A549 (cell line): ENCODE measurements at regions not wholly inside any gene's neighbourhood (a gene's known extent, or its start where the extent isn't known, plus 50 kb on each side); places are given as distances from the start of the nearest gene placed in this dataset.

Source experiments
- BCL3 ChIP-seq: fragments of >200 bp; sonication (Bioruptor Twin); formaldehyde crosslinking; IDR thresholded peaks from 3 replicates; pipeline ENCODE4 v1.6.1; 2016
- CTCF ChIP-seq: fragments of >200 bp; sonication (Bioruptor Twin); formaldehyde crosslinking; IDR thresholded peaks from 3 replicates; pipeline ENCODE4 v1.5.1; 2016
- JUN ChIP-seq, 2 experiments: fragments of >200 bp; sonication (Bioruptor Twin); formaldehyde crosslinking; IDR thresholded peaks; 2 replicates in 1 of 2; 3 replicates in 1 of 2; pipeline ENCODE4 v1.6.1; 2016 to 2017
- KDM1A ChIP-seq: fragments of 200-600 bp; sonication (generic); IDR thresholded peaks from 2 replicates; pipeline ENCODE4 v1.6.1; 2016; ENCODE audit warnings: low read depth, mild to moderate bottlenecking
- MAX ChIP-seq: IDR thresholded peaks from 2 replicates; pipeline ENCODE4 v1.6.1; 2012
- POLR2A ChIP-seq: IDR thresholded peaks from 2 replicates; pipeline ENCODE4 v1.6.1; 2012; ENCODE audit warnings: mild to moderate bottlenecking, low read length
- POLR2AphosphoS2 ChIP-seq: conservative IDR thresholded peaks from 2 replicates; pipeline ENCODE4 v1.6.1; 2012; ENCODE audit warnings: low read length, improper control_type of control experiment, inconsistent platforms
- RARB ChIP-seq: fragments of 250-450 bp; sonication (Bioruptor Pico); IDR thresholded peaks from 2 replicates; pipeline ENCODE4 v1.8.0; 2021; ENCODE audit warnings: mild to moderate bottlenecking, moderate library complexity
- TP53 ChIP-seq: fragments of 250-450 bp; sonication (Bioruptor Pico); IDR thresholded peaks from 2 replicates; pipeline ENCODE4 v1.5.0; 2021; ENCODE audit warnings: mild to moderate bottlenecking, moderate library complexity

GRCh38 chr6:54993948-54994347, 147.4 kb downstream of the FAM83B start:
- TF ChIP-seq CTCF (no peak), POLR2AphosphoS2 (no peak), TP53 (no peak), POLR2A (no peak), MAX (no peak), KDM1A (no peak), JUN (IDR thresholded peaks at IDR 0.05) (no peak), BCL3 (no peak), RARB (CRISPR knock-in tag) (no peak)
